Colonic mucosa (tissue), 4 donors: ENCODE measurements at regions not wholly inside any gene's neighbourhood (a gene's known extent, or its start where the extent isn't known, plus 50 kb on each side); places are given as distances from the start of the nearest gene placed in this dataset.

Experiments
- DNase-seq: peaks from one replicate; pipeline ENCODE4 v3.0.0-alpha.2; 2020
- H3K27ac ChIP-seq: fragments of 200-600 bp; one replicate; pipeline ENCODE4 v1.8.0; 2021
- H3K27me3 ChIP-seq: fragments of 200-600 bp; one replicate; pipeline ENCODE4 v1.8.0; 2021
- H3K36me3 ChIP-seq: fragments of 200-600 bp; one replicate; pipeline ENCODE4 v1.8.0; 2021
- H3K4me1 ChIP-seq: fragments of 200-600 bp; one replicate; pipeline ENCODE4 v1.8.0; 2021; ENCODE audit warnings: mild to moderate bottlenecking
- H3K4me3 ChIP-seq: fragments of 200-600 bp; one replicate; pipeline ENCODE4 v1.8.0; 2021
- H3K9ac ChIP-seq, 2 donors: one replicate each; pipeline ENCODE4 v1.7.0; 2013; ENCODE audit warnings: control low read depth in 2 of 2, low read depth in 2 of 2, low read length in 2 of 2
- H3K9me3 ChIP-seq: fragments of 200-600 bp; one replicate; pipeline ENCODE4 v1.8.0; 2021
- CTCF ChIP-seq: fragments of 200-600 bp; IDR thresholded peaks from one replicate; pipeline ENCODE4 v1.8.0; 2022; ENCODE audit warnings: antibody characterized with exemption, mild to moderate bottlenecking
- intact Hi-C: fragments of 100-400 bp; cut with DNase I; formaldehyde crosslinking; loops from one replicate; pipeline ENCODE4 v1.14.1; 2022
- donor health status: healthy.
- donor health status: DM: no; HTN: no; CAD: no.
- donor health status: DM: no; HTN: no; CAD: no.

- no peak for TF ChIP-seq CTCF
- Histone ChIP-seq H3K27ac (no peak overlapping the region), H3K4me1 (no peaks in the 10 kb centered on the region), H3K4me3 (no peak overlapping the region), H3K36me3 (no peaks in the 10 kb centered on the region), H3K9me3 (no peaks in the 10 kb centered on the region), H3K9ac (no peak overlapping the region), H3K27me3 (no peaks in the 10 kb centered on the region)
- intact Hi-C loops, result no loop called here
- DNase-seq, result no peak
Measured at GRCh38 chr14:30204431-30204980, 276.9 kb upstream of the PRKD1 start.

GRCh38 chr14:30209136-30209535 lies 281.5 kb upstream of the PRKD1 start:
- H3K27me3 ChIP-seq, result no peaks in the 10 kb centered on the region
- H3K9me3 ChIP-seq, result no peaks in the 10 kb centered on the region
- no peak for DNase-seq
- no peak overlapping the region for H3K27ac ChIP-seq
- intact Hi-C loops, result no loop called here
- no peaks in the 10 kb centered on the region for H3K36me3 ChIP-seq
- H3K9ac ChIP-seq, result no peak overlapping the region
- H3K4me3 ChIP-seq, result no peak overlapping the region
- H3K4me1 ChIP-seq, result no peaks in the 10 kb centered on the region
- TF ChIP-seq CTCF, result no peak

GRCh38 chr14:30210630-30211029 lies 283.0 kb upstream of the PRKD1 start:
- intact Hi-C loops, result no loop called here

GRCh38 chr14:30211326-30211725 lies 283.7 kb upstream of the PRKD1 start:
- TF ChIP-seq CTCF, result no peak
- Histone ChIP-seq H3K27ac (no peak overlapping the region), H3K9me3 (no peaks in the 10 kb centered on the region), H3K27me3 (no peaks in the 10 kb centered on the region), H3K4me3 (no peak overlapping the region), H3K36me3 (no peaks in the 10 kb centered on the region), H3K4me1 (no peaks in the 10 kb centered on the region), H3K9ac (no peak overlapping the region)
- intact Hi-C loops, result no loop called here
- no peak for DNase-seq

More at GRCh38 chr14:30210630-30211029, 283.0 kb upstream of the PRKD1 start:
- Histone ChIP-seq H3K4me3 (no peak overlapping the region), H3K4me1 (no peaks in the 10 kb centered on the region), H3K9ac (no peak overlapping the region), H3K36me3 (no peaks in the 10 kb centered on the region), H3K27me3 (no peaks in the 10 kb centered on the region), H3K27ac (no peak overlapping the region), H3K9me3 (no peaks in the 10 kb centered on the region)
- DNase-seq, result no peak
- no peak for TF ChIP-seq CTCF

- Histone ChIP-seq H3K9me3 (no peaks in the 10 kb centered on the region), H3K4me3 (no peak overlapping the region), H3K27ac (no peak overlapping the region), H3K4me1 (no peaks in the 10 kb centered on the region), H3K9ac (no peak overlapping the region), H3K36me3 (no peaks in the 10 kb centered on the region), H3K27me3 (no peaks in the 10 kb centered on the region)
- intact Hi-C loops, result loop anchor here (2.0 kb wide), 2 partner anchors 665 to 1459 kb away; no protein-coding TSS in a partner anchor
- DNase-seq, result no peak
- no peak for TF ChIP-seq CTCF
Measured at GRCh38 chr14:30214014-30214413, 286.4 kb upstream of the PRKD1 start.
